IPS-NIHi7 (cell line): ENCODE measurements at regions not wholly inside any gene's neighbourhood (a gene's known extent, or its start where the extent isn't known, plus 50 kb on each side); places are given as distances from the start of the nearest gene placed in this dataset.

ENCODE experiments used
- DNase-seq: peaks from one replicate; pipeline ENCODE4 v3.0.0; 2012; ENCODE audit warnings: mixed read lengths; ENCODE audit errors: extremely low spot score

- DNase-seq, result peak; percentile 39
Measured at GRCh38 chr17:59451706-59452105, 113.7 kb upstream of the DHX40 start.

DNA sequence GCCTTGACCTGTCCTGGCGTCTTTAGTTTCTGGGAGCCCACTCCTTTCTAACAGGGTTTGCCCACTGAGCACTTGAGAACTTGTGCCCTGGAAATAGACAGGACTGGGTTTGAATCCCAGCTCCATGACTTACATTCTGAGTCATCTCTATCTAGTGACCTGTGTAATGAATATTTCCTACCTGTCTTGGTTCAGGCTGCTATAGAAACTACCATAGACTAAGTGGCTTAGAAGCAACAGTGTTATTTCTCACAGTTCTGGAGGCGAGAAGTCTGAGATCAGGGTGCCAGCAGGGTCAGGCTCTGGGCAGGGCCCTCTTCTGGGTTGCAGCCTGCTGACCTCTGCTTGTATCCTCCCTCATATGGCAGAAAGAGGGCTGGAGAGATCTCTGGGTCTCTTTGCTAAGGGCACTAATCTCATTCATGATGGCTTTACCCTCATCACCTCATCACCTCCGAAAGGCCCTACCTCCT lies 110.7 kb upstream of the DHX40 start:
- DNase-seq, result no peak

GRCh38 chr17:59456428-59456827 lies 109.0 kb upstream of the DHX40 start:
- DNase-seq, result no peak

GRCh38 chr17:59456923-59457615 lies 108.3 kb upstream of the DHX40 start:
- no peak for DNase-seq

DNA sequence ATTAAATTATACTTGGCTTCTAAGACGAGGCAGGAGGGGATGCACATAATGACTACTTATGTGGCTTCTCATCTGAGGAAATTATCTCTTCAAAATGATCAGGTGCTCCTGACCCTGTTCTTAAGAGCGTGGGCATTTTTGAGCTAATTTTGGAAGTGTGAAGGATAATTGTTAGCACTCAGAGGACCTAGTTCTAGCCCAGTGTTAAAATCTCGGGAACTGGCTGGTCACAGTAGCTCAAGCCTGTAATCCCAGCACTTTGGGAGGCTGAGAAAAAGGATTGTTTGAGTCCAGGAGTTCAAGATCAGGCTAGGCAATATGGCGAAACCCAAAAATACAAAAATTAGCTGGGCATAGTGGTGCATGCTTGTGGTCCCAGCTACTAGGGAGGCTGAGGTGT lies 103.0 kb upstream of the DHX40 start:
- DNase-seq, result no peak

DNA sequence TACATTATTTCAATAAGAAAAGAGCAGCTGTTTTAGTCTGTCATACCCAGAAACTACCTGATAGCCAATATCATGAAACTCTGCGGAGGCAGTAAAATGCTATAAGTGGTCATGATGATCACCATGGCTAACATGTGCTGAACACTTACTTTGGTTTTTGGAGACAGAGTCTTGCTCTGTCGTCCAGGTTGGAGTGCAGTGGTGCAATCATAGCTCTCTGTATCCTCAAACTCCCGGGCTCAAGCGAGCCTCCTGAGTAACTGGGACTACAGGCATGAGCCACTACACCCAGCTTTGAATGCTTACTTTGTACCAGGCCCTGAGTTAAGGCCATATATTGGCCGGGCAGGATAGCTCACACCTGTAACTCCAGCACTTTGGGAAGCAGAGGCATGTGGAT lies 101.2 kb upstream of the DHX40 start:
- no peak for DNase-seq

DNA sequence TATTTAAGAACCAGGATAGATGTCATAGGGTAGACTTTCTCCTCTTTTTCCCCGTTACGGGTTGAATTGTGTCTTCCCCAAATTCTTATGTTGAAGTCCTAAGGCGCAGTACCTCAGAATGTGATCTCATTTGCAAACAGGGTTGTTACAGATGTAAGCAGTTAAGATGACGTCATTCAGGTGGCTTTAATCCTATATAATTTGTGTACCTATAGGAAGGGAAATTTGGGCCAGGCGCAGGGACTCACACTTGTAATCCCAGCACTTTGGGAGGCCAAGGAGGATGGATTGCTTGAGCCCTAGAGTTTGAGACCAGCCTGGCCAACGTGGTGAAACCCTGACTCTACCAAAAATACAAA lies 99.5 kb upstream of the DHX40 start:
- DNase-seq, result no peak

- DNase-seq, result no peak
Measured at GRCh38 chr17:59466946-59467801, 98.2 kb upstream of the DHX40 start.

- DNase-seq, result no peak
Measured at GRCh38 chr17:59469786-59470485, 95.5 kb upstream of the DHX40 start.

DNA sequence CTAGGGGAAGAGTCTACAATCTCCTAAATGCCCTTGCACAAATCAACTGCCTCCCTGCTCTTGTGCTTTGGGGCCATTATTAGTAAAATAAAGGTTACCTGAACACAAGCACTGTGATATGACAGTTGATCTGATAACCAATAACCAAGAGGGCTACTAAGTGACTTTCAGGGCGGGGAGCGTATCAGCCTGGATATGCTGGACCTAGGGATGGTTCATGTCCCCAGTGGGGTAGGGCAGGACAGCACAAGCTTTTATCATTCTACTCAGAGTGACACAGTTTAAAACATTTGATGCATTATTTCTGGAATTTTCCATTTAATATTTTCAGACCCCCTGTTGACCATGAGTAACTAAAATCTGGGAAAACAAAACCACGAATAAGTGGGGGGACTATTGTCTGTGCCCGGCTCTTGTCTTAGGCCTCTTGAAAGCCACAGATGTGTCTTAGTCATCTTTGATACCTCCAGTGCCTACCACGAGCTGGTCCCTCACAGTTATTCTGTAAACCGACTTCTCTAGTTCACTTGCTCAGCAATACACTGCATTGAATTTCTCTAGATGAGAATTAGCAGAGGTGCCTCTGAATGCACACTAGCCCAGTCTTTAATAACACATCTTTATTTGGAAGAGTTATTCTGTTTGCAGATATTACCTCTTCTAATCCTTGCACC lies 94.6 kb upstream of the DHX40 start:
- DNase-seq, result no peak

DNA sequence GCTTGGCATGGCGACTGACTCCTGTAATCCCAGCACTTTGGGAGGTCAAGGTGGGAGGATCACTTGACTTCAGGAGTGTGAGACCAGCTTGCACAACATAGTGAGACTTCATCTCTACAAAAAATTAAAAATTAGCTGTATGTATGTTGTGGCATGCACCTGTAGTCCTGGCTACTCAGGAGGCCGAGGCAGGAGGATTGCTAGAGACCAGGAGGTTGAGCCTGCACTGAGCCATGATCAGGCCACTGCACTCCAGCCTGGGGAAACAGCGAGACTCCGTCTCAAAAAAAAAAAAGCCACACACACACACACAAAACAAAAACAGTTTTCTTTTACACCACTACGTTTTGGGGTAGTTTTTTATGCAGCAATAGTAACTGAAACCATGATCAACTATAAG lies 89.0 kb upstream of the DHX40 start:
- no peak for DNase-seq

DNA sequence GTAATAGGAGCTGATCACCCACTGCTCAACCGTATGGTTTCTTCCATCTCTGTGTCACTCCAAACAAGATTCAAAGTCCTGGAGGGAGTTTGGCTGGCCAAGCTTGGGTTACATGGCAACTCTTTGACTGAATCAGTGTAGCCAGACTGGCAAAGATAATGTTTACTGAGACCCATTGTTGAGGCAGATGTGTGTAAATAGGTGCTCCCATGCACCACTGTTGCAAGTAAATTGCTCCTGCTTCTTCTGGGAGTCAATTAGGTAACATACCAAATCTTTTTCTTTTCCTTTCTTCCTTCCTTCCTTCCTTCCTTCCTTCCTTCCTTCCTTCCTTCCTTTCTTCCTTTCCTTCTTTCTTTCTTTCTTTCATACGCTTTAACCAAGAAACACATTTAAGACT lies 86.3 kb upstream of the DHX40 start:
- no peak for DNase-seq

- DNase-seq, result no peak
Measured at GRCh38 chr17:59483860-59484259, 81.5 kb upstream of the DHX40 start.

DNA sequence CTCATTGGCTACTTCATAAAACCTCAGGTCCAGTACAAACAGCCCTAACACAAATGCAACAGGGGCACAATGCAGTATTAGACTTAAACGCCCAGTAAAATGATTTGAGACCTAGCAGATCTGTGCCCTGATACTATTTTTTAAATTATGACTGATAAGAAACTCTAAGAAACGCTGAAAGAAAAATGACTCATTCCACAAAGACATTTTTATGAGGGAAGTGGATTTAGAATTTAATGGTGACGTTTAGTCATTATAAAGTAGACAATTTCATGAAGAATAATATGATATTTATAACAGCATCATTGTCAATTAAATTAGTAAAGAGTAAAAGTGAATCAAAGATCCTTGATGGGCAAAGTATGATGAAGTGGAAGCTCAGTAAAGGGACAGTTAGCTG lies 80.4 kb upstream of the DHX40 start:
- no peak for DNase-seq

GRCh38 chr17:59485946-59486345 lies 79.5 kb upstream of the DHX40 start:
- no peak for DNase-seq

DNA sequence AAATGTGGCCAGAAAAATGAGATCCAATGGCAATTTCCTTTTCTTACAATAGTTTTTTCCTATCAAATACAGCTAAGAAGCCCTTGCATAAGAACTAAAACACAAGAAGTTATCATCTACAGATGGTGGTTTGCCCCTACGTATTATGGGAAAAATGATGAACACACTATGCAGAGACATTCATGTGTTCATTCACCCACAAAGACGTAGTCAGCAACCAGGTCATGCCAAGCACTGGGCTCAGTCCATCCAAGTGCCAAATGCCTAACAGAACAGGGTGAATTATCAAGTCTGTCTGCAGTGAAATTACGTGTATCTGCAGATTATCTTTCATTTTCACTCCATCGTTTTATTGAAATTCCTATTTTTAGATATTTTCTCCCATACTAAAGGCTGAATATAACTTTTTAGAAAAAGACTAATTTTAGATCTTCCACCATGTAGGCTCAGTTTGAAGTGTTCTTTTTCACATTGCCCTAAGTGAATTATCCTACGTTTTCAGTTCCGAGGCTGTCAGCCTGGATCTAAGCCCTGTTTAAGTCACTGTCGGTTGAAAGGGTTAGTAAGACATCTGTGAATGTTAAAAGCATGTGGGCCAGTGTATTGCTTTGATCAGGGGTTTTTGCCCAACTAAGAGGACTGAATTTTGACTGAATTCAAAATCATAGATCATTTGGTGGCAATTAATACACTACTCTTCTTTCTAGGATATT lies 78.1 kb upstream of the DHX40 start:
- DNase-seq, result no peak

DNA sequence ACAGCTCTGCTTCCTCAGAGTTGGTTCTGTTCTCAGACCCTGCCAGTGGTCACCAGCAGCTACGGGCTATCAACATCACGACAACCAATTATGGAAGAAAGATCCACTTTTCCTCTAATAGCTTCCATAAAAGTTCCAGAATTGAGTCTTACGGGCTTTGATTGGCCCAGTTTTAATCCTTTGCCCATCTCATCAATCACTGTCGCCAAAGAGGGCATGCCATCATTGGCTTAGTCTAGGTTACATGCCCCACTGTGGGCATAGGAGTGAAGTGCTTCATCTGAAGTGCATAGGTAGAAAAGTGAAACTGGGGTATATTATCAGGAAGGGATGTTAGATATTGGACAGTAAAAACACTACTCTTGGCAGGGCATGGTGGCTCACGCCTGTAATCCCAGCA lies 76.6 kb upstream of the DHX40 start:
- DNase-seq, result no peak

DNA sequence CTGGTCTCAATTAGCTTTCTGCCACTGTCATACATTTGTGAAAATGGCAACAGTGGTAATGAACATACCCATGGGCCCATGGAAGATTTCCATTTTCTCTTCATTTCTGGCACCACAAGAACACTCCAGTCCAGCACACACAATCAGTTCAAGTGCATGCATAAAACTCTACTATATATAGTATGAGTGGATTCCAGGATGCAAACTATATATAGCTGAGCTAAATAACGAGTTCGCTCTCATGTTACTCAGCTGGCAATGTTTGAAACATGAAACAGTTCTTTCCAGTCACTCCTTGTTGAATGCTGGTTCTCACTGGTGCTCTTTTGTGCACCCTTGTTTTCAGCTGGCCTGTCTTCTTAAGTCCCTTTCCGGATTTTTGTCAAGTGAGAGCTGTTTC lies 75.2 kb upstream of the DHX40 start:
- DNase-seq, result no peak

DNA sequence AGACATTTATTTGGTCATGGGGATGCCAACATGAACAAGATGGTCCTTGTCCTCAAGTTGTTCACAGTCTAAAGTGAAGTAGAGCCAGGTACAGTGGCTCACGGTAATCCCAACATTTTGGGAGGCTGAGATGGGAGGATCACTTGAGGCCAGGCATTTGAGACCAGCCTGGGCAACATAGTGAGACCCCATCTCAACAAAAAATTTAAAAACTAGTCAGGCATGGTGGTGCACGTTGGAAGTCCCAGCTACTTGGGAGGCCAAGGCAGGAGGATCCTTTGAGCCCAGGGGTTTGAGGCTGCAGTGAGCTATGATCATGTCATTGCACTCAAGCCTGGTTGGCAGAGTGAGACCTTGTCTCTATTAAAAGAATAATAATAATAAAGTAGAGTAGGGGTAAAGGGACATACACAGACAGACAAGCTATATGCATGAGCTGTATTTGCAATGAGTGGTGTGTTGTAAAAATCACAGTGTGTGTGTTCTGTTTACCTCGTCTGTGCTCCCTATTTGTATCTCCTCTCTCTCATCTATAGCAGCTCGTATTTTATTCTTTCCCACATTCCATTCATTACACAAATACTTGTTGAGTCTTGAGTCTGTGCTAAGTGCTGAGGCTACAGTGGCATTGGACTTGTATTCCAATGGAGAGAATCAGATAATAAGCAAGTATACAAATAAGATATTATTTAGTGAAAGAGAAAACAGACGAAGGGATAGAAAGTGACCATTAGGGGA lies 73.9 kb upstream of the DHX40 start:
- no peak for DNase-seq

GRCh38 chr17:59492091-59492451 lies 73.3 kb upstream of the DHX40 start:
- DNase-seq, result no peak

- peak; percentile 31 for DNase-seq
Measured at GRCh38 chr17:59493867-59494266, 71.5 kb upstream of the DHX40 start.
